H1 (cell line): ENCODE measurements at regions not wholly inside any gene's neighbourhood (a gene's known extent, or its start where the extent isn't known, plus 50 kb on each side); places are given as distances from the start of the nearest gene placed in this dataset.

Experiments used
- CHD2 ChIP-seq: IDR thresholded peaks from 2 replicates; pipeline ENCODE4 v1.6.1; 2012; ENCODE audit warnings: low read length, improper control_type of control experiment
- CREB1 ChIP-seq: IDR thresholded peaks from 2 replicates; pipeline ENCODE4 v1.6.1; 2012; ENCODE audit warnings: inconsistent platforms
- CTCF ChIP-seq, 3 experiments: IDR thresholded peaks; 1 replicate in 2 of 3; 2 replicates in 1 of 3; pipeline versions ENCODE4 v1.5.1 to v1.6.1; 2011; ENCODE audit warnings: low read length in 3 of 3, mild to moderate bottlenecking in 3 of 3, inconsistent platforms in 2 of 3, low read depth in 1 of 3, moderate library complexity in 1 of 3; ENCODE audit not compliant: insufficient read depth in 1 of 3; ENCODE audit errors: control extremely low read depth in 1 of 3
- EGR1 ChIP-seq: IDR thresholded peaks from 2 replicates; pipeline ENCODE4 v1.6.1; 2011; ENCODE audit warnings: low read depth, low read length, borderline replicate concordance
- POLR2A ChIP-seq, 2 experiments: IDR thresholded peaks; 1 replicate in 1 of 2; 2 replicates in 1 of 2; pipeline ENCODE4 v1.6.1; 2011; ENCODE audit warnings: low read depth in 2 of 2, low read length in 2 of 2, mild to moderate bottlenecking in 2 of 2; ENCODE audit errors: control extremely low read depth in 1 of 2
- POLR2AphosphoS5 ChIP-seq: IDR thresholded peaks from 2 replicates; pipeline ENCODE4 v1.6.1; 2011; ENCODE audit warnings: low read depth, low read length
- RAD21 ChIP-seq, 2 experiments: IDR thresholded peaks in 1 of 2; conservative IDR thresholded peaks in 1 of 2; 2 replicates each; pipeline ENCODE4 v1.6.1; 2011; ENCODE audit warnings: low read depth in 2 of 2, low read length in 2 of 2, improper control_type of control experiment in 1 of 2, inconsistent platforms in 1 of 2, mild to moderate bottlenecking in 1 of 2, moderate library complexity in 1 of 2
- RNF2 ChIP-seq: fragments of 200-900, 300-1000 bp; sonication (generic); IDR thresholded peaks from 2 replicates; pipeline ENCODE4 v1.7.1; 2016; ENCODE audit warnings: borderline replicate concordance, low read depth, mild to moderate bottlenecking, antibody characterized with exemption, low read length; ENCODE audit not compliant: poor library complexity, severe bottlenecking; ENCODE audit errors: missing control alignments
- SP1 ChIP-seq: IDR thresholded peaks from 2 replicates; pipeline ENCODE4 v1.6.1; 2011; ENCODE audit warnings: low read depth, low read length
- SP2 ChIP-seq: IDR thresholded peaks from 2 replicates; pipeline ENCODE4 v1.6.1; 2012; ENCODE audit warnings: mild to moderate bottlenecking, low read length, inconsistent platforms
- SP4 ChIP-seq: IDR thresholded peaks from 2 replicates; pipeline ENCODE4 v1.6.1; 2012; ENCODE audit warnings: low read length, inconsistent platforms
- SRF ChIP-seq: IDR thresholded peaks from 2 replicates; pipeline ENCODE4 v1.6.1; 2011; ENCODE audit warnings: mild to moderate bottlenecking, low read depth, low read length, moderate library complexity
- SUZ12 ChIP-seq: fragments of 200-600 bp; sonication (generic); IDR thresholded peaks from 2 replicates; pipeline ENCODE4 v1.6.1; 2012; ENCODE audit warnings: mild to moderate bottlenecking, inconsistent platforms, low read length, moderate library complexity, mixed read lengths

DNA sequence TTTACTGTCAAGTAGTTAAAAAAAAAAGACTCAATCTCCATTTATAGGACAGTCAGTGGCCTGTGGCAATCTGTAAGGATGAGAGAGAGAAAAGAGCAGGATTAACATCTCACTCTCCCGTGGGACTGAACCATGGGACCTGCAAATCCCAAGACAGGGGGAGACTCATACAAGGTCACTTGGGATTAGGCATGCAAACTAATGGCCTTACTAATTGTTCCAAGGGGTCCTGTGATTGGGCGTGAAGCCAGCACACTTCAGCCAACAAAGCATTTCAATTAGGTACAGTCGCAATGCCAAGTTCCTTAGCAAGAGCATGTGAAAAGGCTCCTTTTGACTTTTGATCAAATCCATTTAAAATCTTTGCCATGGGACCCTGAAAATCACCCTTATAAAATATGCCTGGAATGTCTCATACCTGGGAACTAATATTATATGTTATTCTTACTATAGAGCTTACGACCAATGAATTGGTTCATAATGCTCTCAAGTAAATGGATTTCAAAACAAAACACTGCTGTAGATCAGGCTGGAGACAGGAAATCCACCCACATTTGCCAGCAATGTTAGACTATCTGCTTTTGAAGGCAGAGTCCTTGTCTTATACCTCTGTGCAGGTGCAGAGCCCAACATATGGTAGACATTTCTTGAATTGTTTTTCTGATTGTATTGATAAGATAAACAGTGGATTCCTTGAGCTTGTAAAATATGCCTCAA is 412.5 kb downstream of the GJA1 start:
- no peak for TF ChIP-seq POLR2AphosphoS5
- TF ChIP-seq RAD21 (IDR thresholded peaks at IDR 0.05 in 1 of 2, conservative IDR thresholded peaks at IDR 0.05 in 1 of 2; ENCODE audit: low read depth in 2 of 2, low read length in 2 of 2) = no peak
- TF ChIP-seq RNF2 = no peak
- TF ChIP-seq SUZ12 = no peak
- no peak for TF ChIP-seq CTCF (IDR thresholded peaks at IDR 0.05; ENCODE audit: control extremely low read depth in 1 of 3, insufficient read depth in 1 of 3, low read depth in 1 of 3, low read length in 3 of 3)
- no peak for TF ChIP-seq CREB1
- no peak for TF ChIP-seq SP2
- TF ChIP-seq POLR2A (IDR thresholded peaks at IDR 0.05; ENCODE audit: control extremely low read depth in 1 of 2, low read depth in 2 of 2, low read length in 2 of 2) = no peak
- TF ChIP-seq SP1 = no peak
- no peak for TF ChIP-seq SP4
- TF ChIP-seq SRF = no peak
- TF ChIP-seq CHD2 = no peak
- no peak for TF ChIP-seq EGR1
